GM12892 (cell line): ENCODE measurements at regions not wholly inside any gene's neighbourhood (a gene's known extent, or its start where the extent isn't known, plus 50 kb on each side); places are given as distances from the start of the nearest gene placed in this dataset.

Experiments used
- POLR2A ChIP-seq: IDR thresholded peaks from 2 replicates; pipeline ENCODE4 v1.6.1; 2011; ENCODE audit warnings: low read depth, low read length, control low read depth
- POLR2AphosphoS5 ChIP-seq: IDR thresholded peaks from 2 replicates; pipeline ENCODE4 v1.6.1; 2011; ENCODE audit warnings: low read depth, low read length, control low read depth

DNA sequence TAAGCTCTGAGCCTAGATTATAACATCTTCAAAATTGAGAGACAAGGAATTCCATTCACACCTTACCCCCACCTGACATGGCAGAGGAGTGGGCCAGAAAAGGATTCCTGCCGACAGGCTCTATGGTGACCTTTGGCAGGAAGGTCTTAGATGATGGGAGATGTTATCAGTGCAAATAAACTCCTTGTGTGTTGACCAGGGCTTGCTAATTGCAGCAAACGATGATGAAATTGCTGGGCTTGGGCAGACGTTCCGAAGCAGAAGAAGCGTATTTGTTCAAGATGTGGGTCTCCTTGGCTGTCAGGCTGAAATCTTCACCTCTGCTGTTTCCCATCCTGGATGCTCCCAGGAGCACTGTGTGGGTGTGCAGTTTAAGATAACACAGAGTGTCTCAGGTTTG is 183.7 kb upstream of the CADM1 start:
- TF ChIP-seq POLR2A (no peak), POLR2AphosphoS5 (no peak)
